Transverse colon (tissue), 4 donors: ENCODE measurements at regions not wholly inside any gene's neighbourhood (a gene's known extent, or its start where the extent isn't known, plus 50 kb on each side); places are given as distances from the start of the nearest gene placed in this dataset.

Experiments
- DNase-seq: peaks from one replicate; pipeline ENCODE4 v3.0.0-alpha.2; 2019
- H3K27ac ChIP-seq, 4 donors: fragments of 200-600 bp; sonication (generic); 2 replicates each; pipeline ENCODE4 v1.5.1; 2016 to 2018; ENCODE audit warnings: inconsistent platforms in 4 of 4
- H3K27me3 ChIP-seq: fragments of 200-600 bp; sonication (generic); 2 replicates; pipeline ENCODE4 v1.5.1; 2017; ENCODE audit warnings: inconsistent platforms
- H3K36me3 ChIP-seq, 4 donors: fragments of 200-600 bp; sonication (generic); 2 replicates each; pipeline ENCODE4 v1.5.1; 2017 to 2019; ENCODE audit warnings: inconsistent platforms in 4 of 4
- H3K4me1 ChIP-seq, 4 donors: fragments of 200-600 bp; sonication (generic); 2 replicates each; pipeline ENCODE4 v1.5.1; 2017 to 2020; ENCODE audit warnings: inconsistent platforms in 4 of 4
- H3K4me3 ChIP-seq, 4 donors: fragments of 200-600 bp; sonication (generic); 1 replicate in 1 of 4; 2 replicates in 3 of 4; pipeline versions ENCODE4 v1.5.1 to v1.6.1; 2017 to 2019; ENCODE audit warnings: inconsistent platforms in 4 of 4
- H3K9me3 ChIP-seq, 2 donors: fragments of 200-600 bp; sonication (generic); 2 replicates each; pipeline ENCODE4 v1.5.1; 2017 to 2019; ENCODE audit warnings: inconsistent platforms in 2 of 2
- EP300 ChIP-seq: sonication (generic); formaldehyde crosslinking; IDR thresholded peaks from one replicate; pipeline ENCODE4 v1.6.1; 2017; ENCODE audit warnings: antibody characterized with exemption, low read depth
- POLR2A ChIP-seq: fragments of 450-650 bp; IDR thresholded peaks from one replicate; pipeline ENCODE4 v1.6.1; 2016; ENCODE audit warnings: antibody characterized with exemption, mild to moderate bottlenecking, moderate library complexity
- POLR2AphosphoS5 ChIP-seq, 3 donors: sonication (generic); formaldehyde crosslinking; IDR thresholded peaks; one replicate each; pipeline ENCODE4 v1.6.1; 2016; ENCODE audit warnings: antibody characterized with exemption in 3 of 3
- WGBS, 2 donors: methylation state at CpG; one replicate each; pipeline ENCODE4 v1.1.5; 2018; ENCODE audit warnings: low coverage in 1 of 2; 5-methylcytosine and 5-hydroxymethylcytosine counted together
- in situ Hi-C, 4 donors: fragments of 200-750 bp; cut with MboI; loops; one replicate each; pipeline versions ENCODE4 v1.15.0 to v1.15.1; 2017; ENCODE audit warnings: low sequenced_read_pairs in 3 of 4, low pct_ligation_motif_present in 1 of 4, low pct_unique_long_range_greater_than_20kb in 1 of 4
- intact Hi-C: fragments of 100-400 bp; cut with DNase I; formaldehyde crosslinking; loops from one replicate; pipeline ENCODE4 v1.15.1; 2023; ENCODE audit warnings: low total_unique reads
- TF ChIP-seq, protein P1 (sequence below), 5 experiments: fragments of 200-600 bp in 3 of 5; fragments of 450-650 bp in 2 of 5; sonication (generic) in 3 of 5; IDR thresholded peaks; 1 replicate in 2 of 5; 2 replicates in 3 of 5; pipeline ENCODE4 v1.5.1; 2016 to 2017; ENCODE audit warnings: antibody characterized with exemption in 5 of 5, inconsistent platforms in 3 of 5, mild to moderate bottlenecking in 2 of 5, moderate library complexity in 1 of 5

- Histone ChIP-seq H3K27ac (no peak overlapping the region), H3K4me1 (no peaks in the 10 kb centered on the region), H3K36me3 (no peaks in the 10 kb centered on the region), H3K9me3 (no peaks in the 10 kb centered on the region), H3K4me3 (no peak overlapping the region), H3K27me3 (no peaks in the 10 kb centered on the region)
- intact Hi-C loops, result no loop called here
- DNase-seq, result no peak
- in situ Hi-C loops, result no loop called here
- 66 to 71% methylated on average over 4 to 6 of the region's 6 CpGs for WGBS, 2 donors
- TF ChIP-seq POLR2A, result no peak
- no peak for TF ChIP-seq EP300
- TF ChIP-seq POLR2AphosphoS5 (IDR thresholded peaks at IDR 0.05), result no peak
- TF ChIP-seq, protein P1, sequence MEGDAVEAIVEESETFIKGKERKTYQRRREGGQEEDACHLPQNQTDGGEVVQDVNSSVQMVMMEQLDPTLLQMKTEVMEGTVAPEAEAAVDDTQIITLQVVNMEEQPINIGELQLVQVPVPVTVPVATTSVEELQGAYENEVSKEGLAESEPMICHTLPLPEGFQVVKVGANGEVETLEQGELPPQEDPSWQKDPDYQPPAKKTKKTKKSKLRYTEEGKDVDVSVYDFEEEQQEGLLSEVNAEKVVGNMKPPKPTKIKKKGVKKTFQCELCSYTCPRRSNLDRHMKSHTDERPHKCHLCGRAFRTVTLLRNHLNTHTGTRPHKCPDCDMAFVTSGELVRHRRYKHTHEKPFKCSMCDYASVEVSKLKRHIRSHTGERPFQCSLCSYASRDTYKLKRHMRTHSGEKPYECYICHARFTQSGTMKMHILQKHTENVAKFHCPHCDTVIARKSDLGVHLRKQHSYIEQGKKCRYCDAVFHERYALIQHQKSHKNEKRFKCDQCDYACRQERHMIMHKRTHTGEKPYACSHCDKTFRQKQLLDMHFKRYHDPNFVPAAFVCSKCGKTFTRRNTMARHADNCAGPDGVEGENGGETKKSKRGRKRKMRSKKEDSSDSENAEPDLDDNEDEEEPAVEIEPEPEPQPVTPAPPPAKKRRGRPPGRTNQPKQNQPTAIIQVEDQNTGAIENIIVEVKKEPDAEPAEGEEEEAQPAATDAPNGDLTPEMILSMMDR (IDR thresholded peaks at IDR 0.05), result no peak
Measured at GRCh38 chr1:57736940-57737339, 313.1 kb upstream of the DAB1 start.

- Histone ChIP-seq H3K4me1 (no peaks in the 10 kb centered on the region), H3K27ac (no peak overlapping the region), H3K36me3 (no peaks in the 10 kb centered on the region), H3K9me3 (no peaks in the 10 kb centered on the region), H3K27me3 (no peaks in the 10 kb centered on the region), H3K4me3 (no peak overlapping the region)
- DNase-seq, result no peak
- in situ Hi-C loops (no loop called here), intact Hi-C loops (no loop called here)
- TF ChIP-seq EP300, result no peak
- WGBS, 2 donors, result 80 to 84% methylated on average over 1 to 7 of the region's 7 CpGs
Measured at GRCh38 chr1:57729181-57729580, 305.3 kb upstream of the DAB1 start.

- Histone ChIP-seq H3K27ac (no peak overlapping the region), H3K9me3 (no peaks in the 10 kb centered on the region), H3K4me1 (no peaks in the 10 kb centered on the region), H3K4me3 (no peak overlapping the region), H3K36me3 (no peaks in the 10 kb centered on the region), H3K27me3 (no peaks in the 10 kb centered on the region)
- intact Hi-C loops, result no loop called here
- TF ChIP-seq POLR2AphosphoS5 (IDR thresholded peaks at IDR 0.05) (no peak), EP300 (no peak), POLR2A (no peak)
- TF ChIP-seq, protein P1 (IDR thresholded peaks at IDR 0.05), result no peak
- WGBS, 2 donors, result 40 to 62% methylated on average over 1 to 5 of the region's 5 CpGs
- no peak for DNase-seq
- in situ Hi-C loops, result no loop called here
Measured at GRCh38 chr1:57727121-57727520, 303.3 kb upstream of the DAB1 start.

- Histone ChIP-seq H3K4me1 (no peaks in the 10 kb centered on the region), H3K9me3 (no peaks in the 10 kb centered on the region), H3K4me3 (no peak overlapping the region), H3K27me3 (no peaks in the 10 kb centered on the region), H3K36me3 (no peaks in the 10 kb centered on the region), H3K27ac (no peak overlapping the region)
- in situ Hi-C loops, result no loop called here
- 76 to 78% methylated on average over 4 of the region's 4 CpGs for WGBS, 2 donors
- intact Hi-C loops, result no loop called here
- no peak for TF ChIP-seq POLR2A
- DNase-seq, result no peak
Measured at GRCh38 chr1:57725318-57725717, 301.5 kb upstream of the DAB1 start.

GRCh38 chr1:57724535-57724934 is 300.7 kb upstream of the DAB1 start:
- no peak for DNase-seq
- H3K4me3 ChIP-seq, result no peak overlapping the region
- TF ChIP-seq POLR2A, result no peak
- TF ChIP-seq, protein P1 (IDR thresholded peaks at IDR 0.05), result no peak
- no peak for TF ChIP-seq POLR2AphosphoS5 (IDR thresholded peaks at IDR 0.05)
- no peak for TF ChIP-seq EP300

More at GRCh38 chr1:57724535-57724934, 300.7 kb upstream of the DAB1 start:
- Histone ChIP-seq H3K27ac (no peak overlapping the region), H3K27me3 (no peaks in the 10 kb centered on the region), H3K4me1 (no peaks in the 10 kb centered on the region), H3K9me3 (no peaks in the 10 kb centered on the region), H3K36me3 (no peaks in the 10 kb centered on the region)
- in situ Hi-C loops (no loop called here), intact Hi-C loops (no loop called here)
- WGBS, 2 donors, result 90 to 95% methylated on average over 1 of the region's 1 CpG
